Islet of Langerhans (tissue), 1 donor: ENCODE measurements at regions not wholly inside any gene's neighbourhood (a gene's known extent, or its start where the extent isn't known, plus 50 kb on each side); places are given as distances from the start of the nearest gene placed in this dataset.
"Not testable (repeated sequence)": the region's sequence is repeated elsewhere in the genome, so short reads cannot be mapped to it uniquely, and the experiment has no call there.

Experiments used
- FAIRE-seq: peaks from one replicate; lab custom pipeline; 2011; peaks lifted over from hg19 to GRCh38; lab: Jason Lieb, UNC

DNA sequence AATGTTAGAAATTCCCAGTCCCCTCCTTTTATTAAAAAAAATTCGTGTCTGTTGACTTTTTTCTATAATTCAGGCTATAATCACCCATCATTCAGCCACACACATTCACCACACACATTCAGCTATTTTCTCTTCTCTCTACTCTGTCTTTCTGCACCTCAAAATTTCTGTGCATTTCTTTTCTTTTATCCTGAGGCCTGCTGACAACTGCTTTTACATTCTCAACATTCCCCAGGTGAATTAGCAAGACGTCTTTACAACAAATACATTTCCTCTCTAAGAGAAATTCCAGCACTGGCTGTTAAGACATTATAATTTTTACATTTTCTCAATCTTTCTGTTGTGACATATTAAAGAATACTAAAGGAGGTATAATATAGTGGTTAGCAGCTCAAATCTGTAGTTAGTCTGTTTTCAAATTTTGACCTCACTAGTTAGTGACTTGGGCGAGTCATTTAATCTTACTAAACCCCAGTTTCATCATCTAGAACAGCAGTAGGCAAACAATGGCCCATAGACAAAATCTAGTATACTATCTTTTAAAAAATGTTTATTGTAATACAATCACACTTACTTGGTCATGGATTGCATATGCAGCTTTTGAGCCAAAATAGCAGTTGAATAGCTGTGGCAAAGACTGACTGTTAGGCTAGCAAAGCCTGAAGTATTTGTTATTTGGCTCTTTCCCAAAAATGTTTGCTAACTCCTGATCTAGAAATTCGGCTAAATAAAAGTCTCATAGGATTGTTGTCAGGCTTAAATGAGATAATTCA, 350.7 kb downstream of the NSUN3 start:
- FAIRE-seq = no peak

DNA sequence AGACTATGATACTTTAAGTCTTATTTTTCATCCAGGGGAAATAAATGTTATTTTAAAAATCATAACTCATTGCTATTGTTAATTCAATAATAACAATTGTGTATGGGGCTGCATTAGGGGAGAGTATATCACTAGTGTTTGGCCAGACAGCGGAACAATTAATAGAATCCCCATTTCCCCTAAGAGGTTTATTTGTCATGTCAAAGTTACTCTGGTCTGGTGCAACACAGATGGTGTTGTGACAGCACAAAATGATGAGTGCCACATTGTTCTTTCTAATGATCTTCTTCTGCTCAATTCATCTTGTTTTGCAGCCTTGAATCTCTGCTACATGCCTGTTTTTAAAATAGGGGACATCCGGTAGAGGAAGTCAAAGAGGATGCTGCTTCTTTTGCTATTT, 351.6 kb downstream of the NSUN3 start:
- no peak for FAIRE-seq

DNA sequence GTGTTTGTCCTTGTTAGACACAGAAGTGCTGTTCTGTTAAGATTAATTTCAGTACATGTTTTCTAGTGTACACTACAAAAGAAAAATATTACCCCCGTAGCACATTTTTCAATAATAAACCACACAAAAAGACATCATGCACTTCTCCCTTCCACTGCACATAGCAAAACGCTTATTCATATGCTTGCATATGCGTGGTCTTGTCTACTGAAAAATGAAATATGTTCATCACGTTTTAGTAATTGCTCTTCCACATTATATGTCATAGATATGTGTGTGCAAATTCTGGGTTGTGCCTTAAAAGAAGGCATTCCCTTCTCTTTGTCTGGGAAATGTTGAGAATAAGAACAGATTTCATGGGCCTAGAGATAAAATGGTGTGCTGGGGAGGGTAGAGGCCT, 353.9 kb downstream of the NSUN3 start:
- no peak for FAIRE-seq

GRCh38 chr3:94417963-94418455, 355.1 kb downstream of the NSUN3 start:
- no peak for FAIRE-seq

GRCh38 chr3:94420931-94421330, 358.1 kb downstream of the NSUN3 start:
- no peak for FAIRE-seq

DNA sequence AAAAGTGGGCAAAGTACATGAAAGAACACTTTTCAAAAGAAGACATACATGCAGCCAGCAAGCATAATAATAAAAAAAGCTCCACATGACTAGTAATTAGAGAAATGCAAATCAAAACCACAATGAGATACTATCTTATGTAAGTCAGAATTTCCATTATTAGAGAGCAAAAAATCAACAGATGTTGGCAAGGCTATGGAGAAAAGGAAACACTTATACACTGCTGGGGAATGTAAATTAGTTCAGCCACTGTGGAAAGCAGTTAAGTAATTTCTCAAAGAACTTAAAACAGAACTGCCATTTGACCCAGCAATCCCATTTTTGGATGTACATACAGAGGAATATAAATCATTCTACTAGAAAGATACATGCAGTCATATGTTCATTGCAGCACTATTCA, 360.7 kb downstream of the NSUN3 start:
- no peak for FAIRE-seq

DNA sequence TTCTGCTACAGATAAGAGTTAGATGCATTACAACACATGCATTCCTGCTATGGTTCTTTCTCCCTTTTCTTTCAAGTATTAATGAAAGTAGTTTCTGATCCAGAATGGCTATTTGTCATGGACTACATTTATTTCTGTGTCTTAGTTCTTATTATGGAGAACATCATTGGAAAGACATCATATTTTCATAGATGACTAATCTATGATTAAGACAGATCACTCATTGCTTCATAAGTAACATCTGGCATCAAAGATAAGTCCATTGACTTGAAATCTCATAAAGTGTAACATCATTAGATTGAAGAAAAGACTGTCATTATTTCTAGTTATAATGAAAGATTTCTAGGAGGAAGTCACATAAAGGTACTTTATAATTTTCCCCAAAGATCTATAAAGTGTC, 366.7 kb downstream of the NSUN3 start:
- no peak for FAIRE-seq

DNA sequence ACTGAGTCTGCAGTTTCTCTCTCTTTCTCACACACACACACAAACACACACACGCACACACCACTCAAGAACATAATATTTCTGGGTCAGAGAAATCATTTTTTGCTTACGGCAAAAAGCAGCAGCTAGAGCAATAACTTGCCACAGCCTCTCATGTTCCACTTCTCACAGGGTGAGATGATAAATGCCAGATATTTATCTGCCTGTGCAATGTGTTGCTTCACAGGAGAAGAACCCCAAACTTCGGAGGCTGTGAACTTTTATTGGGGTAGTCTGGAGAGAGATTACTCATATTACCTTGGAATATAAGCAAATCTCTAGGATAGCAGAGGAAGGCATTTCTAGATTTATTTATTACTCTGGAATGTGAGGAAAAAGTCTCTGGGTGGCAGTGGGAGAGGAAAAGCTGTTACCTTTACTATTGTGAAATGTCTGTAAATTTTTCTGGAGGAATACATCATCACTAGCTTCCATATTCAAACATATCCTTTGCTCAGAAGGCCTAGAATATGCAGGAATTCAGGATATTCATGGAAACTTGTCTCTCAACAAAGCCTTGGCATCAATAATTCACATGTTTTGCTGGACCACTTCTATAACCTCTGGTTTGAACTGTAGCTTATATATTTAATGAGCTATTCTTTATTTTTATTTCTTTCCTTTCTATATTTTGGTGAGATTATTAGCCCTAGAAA, 369.2 kb downstream of the NSUN3 start:
- no peak for FAIRE-seq

DNA sequence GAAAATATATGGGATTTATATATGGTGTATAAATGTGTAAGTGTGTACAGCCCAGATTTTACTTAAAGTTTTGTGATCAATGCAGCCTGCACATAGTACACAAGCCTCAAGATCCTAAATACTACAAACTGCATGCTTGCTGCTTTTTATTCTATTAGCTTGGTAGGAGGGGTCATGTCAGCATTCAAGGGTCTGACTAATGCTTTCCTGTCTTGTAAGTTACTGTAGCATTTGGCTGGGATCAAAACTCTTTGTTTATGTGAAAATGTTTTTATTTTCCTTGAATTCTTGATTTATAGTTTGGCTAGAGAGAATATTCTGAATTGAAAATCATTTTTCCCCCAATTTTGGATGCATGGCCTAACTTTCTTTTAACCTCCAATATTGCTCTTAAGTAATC, 370.9 kb downstream of the NSUN3 start:
- FAIRE-seq = no peak

- FAIRE-seq = no peak
Observed at GRCh38 chr3:94440767-94441493, 378.1 kb downstream of the NSUN3 start.

DNA sequence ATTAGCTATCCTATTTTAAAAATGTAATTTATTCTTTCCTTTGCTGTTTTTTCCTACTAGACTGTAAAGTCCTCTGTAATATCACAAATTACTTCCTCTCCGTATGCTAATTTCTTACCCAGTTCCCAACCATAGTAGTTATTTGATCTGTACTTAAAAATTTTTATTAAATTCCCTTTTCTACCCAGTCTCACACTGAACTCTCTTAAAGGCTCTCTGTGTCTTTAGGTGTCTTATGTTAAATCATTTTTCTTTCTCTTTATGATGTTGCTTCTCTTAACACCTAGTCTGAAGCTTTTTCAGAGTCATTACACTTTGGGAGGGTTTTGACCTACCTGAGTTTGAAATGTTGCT, 378.6 kb downstream of the NSUN3 start:
- FAIRE-seq = no peak

- no peak for FAIRE-seq
Observed at GRCh38 chr3:94453864-94454263, 391.0 kb downstream of the NSUN3 start.

DNA sequence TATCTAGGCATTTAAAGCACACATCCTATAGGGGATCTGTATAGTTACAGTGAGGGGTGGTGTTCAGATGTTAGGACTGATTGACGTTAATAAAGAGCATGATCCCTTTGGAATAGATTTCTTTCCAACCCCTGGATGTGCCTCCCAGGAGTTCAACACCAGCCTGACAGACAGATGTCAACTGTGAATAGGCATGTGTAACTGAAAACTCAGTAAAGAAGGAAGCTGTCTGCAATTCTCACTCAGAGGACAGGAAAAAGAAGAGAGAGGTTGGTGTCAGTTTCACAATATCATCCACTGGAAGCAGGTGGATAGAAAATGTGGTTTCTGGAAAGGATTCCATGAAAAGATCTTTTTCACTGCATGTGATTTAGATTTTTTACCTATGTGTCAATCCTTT, 396.3 kb downstream of the NSUN3 start:
- FAIRE-seq = no peak

- no peak for FAIRE-seq
Observed at GRCh38 chr3:94460931-94461330, 398.1 kb downstream of the NSUN3 start.

DNA sequence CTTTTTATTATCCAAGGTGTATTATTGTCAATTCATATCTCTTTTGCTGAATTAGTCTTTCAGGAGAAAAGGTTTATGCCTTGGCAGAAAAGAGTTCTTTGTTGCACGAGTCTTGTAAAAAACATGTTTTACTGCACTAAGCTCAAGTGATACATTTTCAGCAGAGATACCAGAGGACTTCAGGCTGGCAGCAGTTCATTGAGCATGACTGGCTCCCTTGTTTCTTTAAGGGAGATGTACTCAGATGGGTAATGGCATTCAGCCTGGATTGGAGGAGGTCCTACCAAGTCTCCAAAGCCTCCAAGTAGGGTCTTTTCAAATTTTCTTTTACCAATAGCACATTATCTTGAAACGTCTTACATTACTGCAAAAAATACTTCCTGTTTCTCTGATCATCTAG, 400.1 kb downstream of the NSUN3 start:
- FAIRE-seq = no peak

DNA sequence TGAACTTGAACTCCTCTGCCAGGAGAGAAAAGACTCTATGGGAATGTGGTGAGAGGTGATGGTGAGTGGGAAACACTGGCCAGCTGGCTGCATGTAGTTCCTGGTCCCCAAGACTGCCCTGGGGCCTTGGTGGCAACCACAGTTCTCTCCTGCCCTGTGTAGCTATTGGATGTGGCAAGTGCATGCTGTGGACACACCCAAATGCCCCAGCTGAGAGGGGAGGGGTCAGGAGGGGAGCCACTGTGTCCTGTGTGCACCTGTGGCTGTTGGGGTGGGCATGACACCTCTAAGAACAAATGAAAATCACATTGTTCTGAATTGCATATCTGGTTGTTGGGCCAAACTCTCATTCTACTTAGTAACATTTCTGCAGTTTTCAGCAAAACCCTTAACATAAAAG, 409.6 kb downstream of the NSUN3 start:
- no peak for FAIRE-seq

- no peak for FAIRE-seq
Observed at GRCh38 chr3:94481226-94481898, 418.5 kb downstream of the NSUN3 start.

GRCh38 chr3:94482686-94483085, 419.8 kb downstream of the NSUN3 start:
- FAIRE-seq = no peak

DNA sequence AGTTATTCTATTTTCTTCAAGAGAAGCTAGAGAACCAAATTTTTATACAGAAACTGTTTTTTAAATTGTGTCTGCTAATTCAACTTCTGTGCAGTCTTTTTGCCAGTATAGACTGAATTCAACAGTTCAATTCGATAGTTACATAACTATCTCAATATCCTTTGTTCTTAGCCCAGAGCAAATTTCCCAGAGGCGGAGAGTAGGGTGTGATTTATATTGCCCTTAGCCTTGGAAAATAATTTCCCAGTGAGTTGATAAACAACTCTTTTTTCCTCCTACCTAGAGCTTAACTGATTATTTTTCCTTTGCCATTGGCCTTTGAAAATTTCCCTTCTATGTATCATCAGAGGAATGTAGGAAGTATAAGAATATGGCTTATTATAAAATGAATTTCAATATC, 420.5 kb downstream of the NSUN3 start:
- no peak for FAIRE-seq

DNA sequence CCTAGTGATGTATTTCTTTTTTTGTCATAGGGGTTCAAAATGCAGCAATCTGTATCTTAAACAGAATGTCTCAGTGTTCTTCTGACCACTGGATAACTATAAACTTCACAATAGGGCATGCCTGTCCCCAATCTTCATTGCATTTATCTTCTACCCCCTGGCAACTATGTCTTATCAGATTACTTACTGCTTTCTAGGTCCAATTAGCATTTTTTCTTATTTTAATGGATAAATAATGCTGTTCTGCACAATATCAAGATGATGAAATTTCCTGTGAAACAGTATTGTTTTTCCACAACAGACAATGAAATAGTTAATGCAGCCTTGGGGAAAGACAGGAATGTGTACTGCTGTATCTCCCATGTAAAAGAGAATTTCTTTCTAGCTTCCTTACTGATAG, 432.1 kb downstream of the NSUN3 start:
- no peak for FAIRE-seq

DNA sequence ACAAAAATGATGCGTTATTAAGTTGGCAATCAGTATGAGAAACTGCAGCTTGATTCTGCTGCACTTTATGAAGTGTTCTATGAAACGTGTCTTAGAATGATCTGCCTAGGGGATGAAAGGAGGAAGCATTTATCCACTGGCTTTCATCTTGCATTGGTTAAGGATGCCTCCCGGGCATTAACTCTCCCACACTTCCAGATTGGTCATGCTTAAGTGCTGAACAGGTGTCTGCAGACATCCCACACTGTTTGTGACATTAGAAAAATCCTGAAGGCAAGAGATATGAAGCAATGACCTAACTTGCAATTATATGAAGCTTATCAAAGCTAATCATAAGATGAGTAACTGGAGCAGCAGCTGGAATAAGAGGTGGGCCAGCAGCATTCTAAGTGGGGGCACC, 437.3 kb downstream of the NSUN3 start:
- no peak for FAIRE-seq

- FAIRE-seq = not testable (repeated sequence)
Observed at GRCh38 chr3:94507354-94507753, 444.5 kb downstream of the NSUN3 start.

GRCh38 chr3:94512876-94513275, 450.0 kb downstream of the NSUN3 start:
- FAIRE-seq = no peak
